ENCODE measurements at regions not wholly inside any gene's neighbourhood (a gene's known extent, or its start where the extent isn't known, plus 50 kb on each side); places are given as distances from the start of the nearest gene placed in this dataset.

- Histone ChIP-seq H3K27ac (no peak overlapping the region), H3K27me3 (no peaks in the 10 kb centered on the region), H3K4me3 (no peak overlapping the region), H3K9me3 (replicated peaks in 1 of 11) (peaks cover 0 to 9% (median 0%) of the 10 kb centered on the region in 11 experiments; a peak in 2 of 22 replicates), H3K4me1 (no peaks in the 10 kb centered on the region), H3K4me2 (no peak overlapping the region), H4K20me1 (no peaks in the 10 kb centered on the region), H3K36me3 (no peaks in the 10 kb centered on the region), H3K9ac (no peak overlapping the region)
- TF ChIP-seq Cebpa-rat (IDR thresholded peaks at IDR 0.05) = no peak
Measured at GRCh38 chr3:118445036-118445435, 589.6 kb downstream of the IGSF11 start.

DNA sequence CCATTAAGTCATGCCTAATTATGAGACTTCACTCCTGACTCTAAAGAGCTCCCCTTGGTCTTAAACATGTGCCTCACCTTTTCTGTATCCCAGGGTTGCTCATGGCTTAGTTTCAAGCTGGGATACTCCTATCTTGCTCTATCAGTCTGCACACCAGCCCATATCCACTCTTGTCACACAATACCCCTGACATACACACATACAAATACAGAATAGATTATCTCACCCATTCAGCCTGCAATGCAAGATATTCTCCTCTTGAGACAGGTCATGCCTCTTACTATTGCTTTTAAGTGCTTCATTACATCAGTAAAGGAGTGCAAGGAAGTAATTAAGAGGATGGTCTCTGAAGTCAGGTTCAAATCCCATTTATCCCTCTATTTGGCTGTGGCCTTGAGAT, 587.3 kb downstream of the IGSF11 start:
- Histone ChIP-seq H3K4me1 (no peaks in the 10 kb centered on the region), H3K9ac (no peak overlapping the region), H3K27ac (no peak overlapping the region), H3K4me3 (no peak overlapping the region), H3K36me3 (no peaks in the 10 kb centered on the region), H4K20me1 (no peaks in the 10 kb centered on the region), H3K27me3 (no peaks in the 10 kb centered on the region), H3K4me2 (no peak overlapping the region), H3K9me3 (replicated peaks in 1 of 11) (peaks cover 0 to 16% (median 9%) of the 10 kb centered on the region in 11 experiments; a peak in 19 of 22 replicates)
- no peak for TF ChIP-seq Cebpa-rat (IDR thresholded peaks at IDR 0.05)

GRCh38 chr3:118466795-118467330, 567.8 kb downstream of the IGSF11 start:
- Histone ChIP-seq H3K27me3 (no peaks in the 10 kb centered on the region), H3K4me2 (no peak overlapping the region), H3K9me3 (replicated peaks in 1 of 11) (no peaks in the 10 kb centered on the region), H3K4me3 (no peak overlapping the region), H3K9ac (no peak overlapping the region), H3K4me1 (no peaks in the 10 kb centered on the region), H4K20me1 (no peaks in the 10 kb centered on the region), H3K27ac (no peak overlapping the region), H3K36me3 (no peaks in the 10 kb centered on the region)
- no peak for TF ChIP-seq Cebpa-rat (IDR thresholded peaks at IDR 0.05)

DNA sequence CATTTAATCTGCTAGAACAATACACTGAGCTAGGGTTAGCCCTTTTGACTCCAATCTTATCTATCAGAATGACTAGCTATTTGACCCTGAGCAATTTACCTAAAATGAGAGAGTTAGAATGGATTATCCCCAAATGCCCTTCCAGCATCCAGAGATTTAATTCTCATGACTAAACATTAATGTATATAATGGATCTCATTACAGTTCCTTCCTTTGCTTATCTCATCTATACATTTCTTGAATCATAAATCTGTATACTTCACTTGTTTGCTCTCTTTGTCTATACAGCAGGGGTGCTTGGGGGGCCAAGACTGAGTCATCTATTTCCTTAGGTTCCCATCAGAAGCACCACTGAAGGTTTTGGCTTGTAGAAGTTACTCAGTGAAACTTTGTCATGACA, 565.8 kb downstream of the IGSF11 start:
- Histone ChIP-seq H3K9ac (no peak overlapping the region), H3K27ac (no peak overlapping the region)

DNA sequence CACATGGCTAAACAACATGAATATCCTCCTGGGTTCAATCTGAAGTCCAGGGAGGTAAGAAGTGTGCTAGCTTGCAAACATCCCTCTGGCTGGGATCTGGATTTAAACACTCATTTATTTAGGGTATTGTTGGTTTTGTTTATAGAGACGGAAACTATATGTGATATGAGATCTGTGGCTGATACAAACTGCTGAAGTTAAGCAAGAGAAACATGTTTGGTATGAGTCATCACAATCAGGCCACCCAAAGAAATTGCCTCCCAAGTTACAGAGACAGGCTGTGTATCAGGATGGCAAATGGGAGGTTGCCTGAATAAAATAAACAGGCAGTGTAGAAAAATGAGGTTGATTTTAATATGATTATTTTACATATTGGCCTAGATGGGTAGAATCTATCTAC, 562.1 kb downstream of the IGSF11 start:
- no peak overlapping the region for H3K27ac ChIP-seq
- H3K27me3 ChIP-seq = no peaks in the 10 kb centered on the region
- no peak overlapping the region for H3K4me2 ChIP-seq
- no peak for TF ChIP-seq Cebpa-rat (IDR thresholded peaks at IDR 0.05)
- H3K36me3 ChIP-seq = no peaks in the 10 kb centered on the region
- no peak overlapping the region for H3K4me3 ChIP-seq
- no peak overlapping the region for H3K9ac ChIP-seq
- no peaks in the 10 kb centered on the region for H3K9me3 ChIP-seq (replicated peaks in 1 of 11)
- no peaks in the 10 kb centered on the region for H4K20me1 ChIP-seq
- no peaks in the 10 kb centered on the region for H3K4me1 ChIP-seq

More for the DNA sequence above, 565.8 kb downstream of the IGSF11 start:
- Histone ChIP-seq H3K27me3 (no peaks in the 10 kb centered on the region), H3K4me1 (no peaks in the 10 kb centered on the region), H4K20me1 (no peaks in the 10 kb centered on the region), H3K4me3 (no peak overlapping the region), H3K4me2 (no peak overlapping the region), H3K9me3 (replicated peaks in 1 of 11) (no peaks in the 10 kb centered on the region), H3K36me3 (no peaks in the 10 kb centered on the region)
- TF ChIP-seq Cebpa-rat (IDR thresholded peaks at IDR 0.05) = no peak

DNA sequence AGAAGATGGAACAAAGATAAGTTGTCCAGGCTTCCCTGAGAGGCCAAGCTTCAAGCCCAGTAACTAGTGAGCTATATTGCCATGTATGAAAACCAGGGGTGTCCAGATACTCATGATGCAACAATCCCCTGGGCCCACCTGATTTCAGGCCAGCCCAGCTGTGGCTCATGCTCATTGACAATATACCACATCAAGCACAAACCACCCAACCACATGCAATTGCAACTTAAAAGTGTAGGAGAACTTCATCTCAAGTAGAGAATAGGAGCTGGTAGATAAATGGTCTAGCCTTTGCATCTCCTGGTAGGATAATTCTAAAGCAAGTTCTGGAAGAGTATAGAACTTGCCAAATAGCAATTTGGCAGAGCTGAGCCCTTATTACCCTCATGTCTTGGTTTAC, 561.3 kb downstream of the IGSF11 start:
- no peak overlapping the region for H3K9ac ChIP-seq
- no peak overlapping the region for H3K27ac ChIP-seq
- no peaks in the 10 kb centered on the region for H3K4me1 ChIP-seq
- no peaks in the 10 kb centered on the region for H3K27me3 ChIP-seq
- H3K9me3 ChIP-seq (replicated peaks in 1 of 11) = no peaks in the 10 kb centered on the region
- TF ChIP-seq Cebpa-rat (IDR thresholded peaks at IDR 0.05) = no peak
- H4K20me1 ChIP-seq = no peaks in the 10 kb centered on the region
- H3K4me3 ChIP-seq = no peak overlapping the region
- no peak overlapping the region for H3K4me2 ChIP-seq
- no peaks in the 10 kb centered on the region for H3K36me3 ChIP-seq

GRCh38 chr3:118476885-118477618, 557.6 kb downstream of the IGSF11 start:
- Histone ChIP-seq H3K9ac (no peak overlapping the region), H3K36me3 (no peaks in the 10 kb centered on the region), H3K4me1 (no peaks in the 10 kb centered on the region), H3K4me2 (no peak overlapping the region), H3K4me3 (no peak overlapping the region), H3K27ac (no peak overlapping the region), H3K9me3 (replicated peaks in 1 of 11) (no peaks in the 10 kb centered on the region), H3K27me3 (no peaks in the 10 kb centered on the region), H4K20me1 (no peaks in the 10 kb centered on the region)
- TF ChIP-seq Cebpa-rat (IDR thresholded peaks at IDR 0.05) = no peak

GRCh38 chr3:118477768-118478167, 556.9 kb downstream of the IGSF11 start:
- no peaks in the 10 kb centered on the region for H3K27me3 ChIP-seq
- H3K4me2 ChIP-seq = no peak overlapping the region
- no peak overlapping the region for H3K27ac ChIP-seq
- H3K4me3 ChIP-seq = no peak overlapping the region
- no peaks in the 10 kb centered on the region for H3K4me1 ChIP-seq
- TF ChIP-seq Cebpa-rat (IDR thresholded peaks at IDR 0.05) = no peak
- no peaks in the 10 kb centered on the region for H3K36me3 ChIP-seq
- H4K20me1 ChIP-seq = no peaks in the 10 kb centered on the region
- no peak overlapping the region for H3K9ac ChIP-seq
- H3K9me3 ChIP-seq (replicated peaks in 1 of 11) = no peaks in the 10 kb centered on the region

GRCh38 chr3:118478706-118479276, 555.9 kb downstream of the IGSF11 start:
- no peak overlapping the region for H3K27ac ChIP-seq
- no peak for TF ChIP-seq Cebpa-rat (IDR thresholded peaks at IDR 0.05)
- H4K20me1 ChIP-seq = no peaks in the 10 kb centered on the region
- no peaks in the 10 kb centered on the region for H3K4me1 ChIP-seq
- H3K4me3 ChIP-seq = no peak overlapping the region
- no peak overlapping the region for H3K4me2 ChIP-seq
- H3K9ac ChIP-seq = no peak overlapping the region
- no peaks in the 10 kb centered on the region for H3K27me3 ChIP-seq
- no peaks in the 10 kb centered on the region for H3K36me3 ChIP-seq
- no peaks in the 10 kb centered on the region for H3K9me3 ChIP-seq (replicated peaks in 1 of 11)

DNA sequence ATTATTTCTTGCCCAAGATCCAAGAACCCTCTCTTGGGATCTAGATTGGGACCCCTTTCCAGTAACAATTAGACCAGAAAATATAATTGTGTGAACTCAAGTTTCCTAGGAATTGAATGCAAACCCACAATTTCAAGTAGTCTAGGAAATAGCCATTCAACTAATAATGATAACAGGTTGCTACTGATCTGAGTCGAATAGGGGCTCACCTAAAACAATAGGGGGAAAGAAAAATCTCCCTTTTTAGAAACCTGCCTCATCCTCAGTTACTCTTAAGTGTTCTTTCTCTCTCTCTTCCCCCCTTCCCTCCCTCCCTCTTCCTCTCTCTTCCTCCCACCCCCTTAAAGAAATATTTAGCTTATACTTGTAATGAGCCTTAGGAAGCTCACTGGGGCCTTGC, 555.3 kb downstream of the IGSF11 start:
- Histone ChIP-seq H3K4me3 (no peak overlapping the region), H3K36me3 (no peaks in the 10 kb centered on the region), H3K27ac (no peak overlapping the region), H3K4me2 (no peak overlapping the region), H4K20me1 (no peaks in the 10 kb centered on the region), H3K27me3 (no peaks in the 10 kb centered on the region), H3K9ac (no peak overlapping the region), H3K9me3 (replicated peaks in 1 of 11) (no peaks in the 10 kb centered on the region), H3K4me1 (no peaks in the 10 kb centered on the region)
- TF ChIP-seq Cebpa-rat (IDR thresholded peaks at IDR 0.05) = no peak
